HG03571 (cell line): ENCODE measurements at regions not wholly inside any gene's neighbourhood (a gene's known extent, or its start where the extent isn't known, plus 50 kb on each side); places are given as distances from the start of the nearest gene placed in this dataset.

Source experiments
- ATAC-seq: cut with Tn5 transposase; IDR thresholded peaks from one replicate; pipeline ENCODE4 v1.9.1; 2021; ENCODE audit not compliant: unreplicated experiment

GRCh38 chr18:41553716-41554115, 401.3 kb upstream of the PIK3C3 start:
- no peak for ATAC-seq

- no peak for ATAC-seq
Observed at GRCh38 chr18:41548521-41549260, 406.3 kb upstream of the PIK3C3 start.

GRCh38 chr18:41545091-41545888, 409.7 kb upstream of the PIK3C3 start:
- no peak for ATAC-seq

GRCh38 chr18:41543815-41544214, 411.2 kb upstream of the PIK3C3 start:
- no peak for ATAC-seq

- no peak for ATAC-seq
Observed at GRCh38 chr18:41540237-41540871, 414.7 kb upstream of the PIK3C3 start.

GRCh38 chr18:41538751-41539150, 416.3 kb upstream of the PIK3C3 start:
- no peak for ATAC-seq

- ATAC-seq, result no peak
Observed at GRCh38 chr18:41537666-41538065, 417.4 kb upstream of the PIK3C3 start.

GRCh38 chr18:41532344-41533086, 422.5 kb upstream of the PIK3C3 start:
- no peak for ATAC-seq

- no peak for ATAC-seq
Observed at GRCh38 chr18:41530970-41531369, 424.1 kb upstream of the PIK3C3 start.

GRCh38 chr18:41529093-41529492, 425.9 kb upstream of the PIK3C3 start:
- no peak for ATAC-seq

- ATAC-seq, result no peak
Observed at GRCh38 chr18:41526054-41526453, 429.0 kb upstream of the PIK3C3 start.

GRCh38 chr18:41524674-41525470, 430.2 kb upstream of the PIK3C3 start:
- ATAC-seq, result no peak

GRCh38 chr18:41517142-41517541, 437.9 kb upstream of the PIK3C3 start:
- no peak for ATAC-seq

GRCh38 chr18:41513438-41513837, 441.6 kb upstream of the PIK3C3 start:
- no peak for ATAC-seq

- ATAC-seq, result no peak
Observed at GRCh38 chr18:41504316-41504715, 450.7 kb upstream of the PIK3C3 start.

- ATAC-seq, result no peak
Observed at GRCh38 chr18:41501848-41502247, 453.2 kb upstream of the PIK3C3 start.

GRCh38 chr18:41499345-41499744, 455.7 kb upstream of the PIK3C3 start:
- ATAC-seq, result no peak

GRCh38 chr18:41490861-41491260, 464.2 kb upstream of the PIK3C3 start:
- no peak for ATAC-seq

- no peak for ATAC-seq
Observed at GRCh38 chr18:41486575-41486974, 468.5 kb upstream of the PIK3C3 start.

GRCh38 chr18:41484069-41484468, 471.0 kb upstream of the PIK3C3 start:
- ATAC-seq, result no peak
